ENCODE measurements at regions not wholly inside any gene's neighbourhood (a gene's known extent, or its start where the extent isn't known, plus 50 kb on each side); places are given as distances from the start of the nearest gene placed in this dataset.
"Not testable (repeated sequence)": the region's sequence is repeated elsewhere in the genome, so short reads cannot be mapped to it uniquely, and the experiment has no call there.

- Mint-ChIP-seq H3K4me3 (no peak overlapping the region), H3K4me1 (peaks cover 34% of the 10 kb centered on the region), H3K27ac (ENCODE audit: low read depth) (peak overlapping the region; percentile 94), H3K36me3 (ENCODE audit: insufficient read depth) (no peaks in the 10 kb centered on the region), H3K9me3 (no peaks in the 10 kb centered on the region), H3K27me3 (no peaks in the 10 kb centered on the region)
- DNase-seq (ENCODE audit: low spot score in 2 of 2), result no peak
- no peak for ATAC-seq (replicated peaks; ENCODE audit: extremely low read depth, poor library complexity, severe bottlenecking)
These were observed 378.4 kb upstream of the RGS6 start for GRCh38 chr14:71553779-71554178.

- Mint-ChIP-seq H3K4me3 (no peak overlapping the region), H3K36me3 (ENCODE audit: insufficient read depth) (peaks cover 1% of the 10 kb centered on the region), H3K4me1 (peaks cover 34% of the 10 kb centered on the region), H3K9me3 (no peaks in the 10 kb centered on the region), H3K27me3 (no peaks in the 10 kb centered on the region), H3K27ac (ENCODE audit: low read depth) (peak overlapping the region; percentile 94)
- DNase-seq (ENCODE audit: low spot score in 2 of 2), result no peak
- ATAC-seq (replicated peaks; ENCODE audit: extremely low read depth, poor library complexity, severe bottlenecking), result no peak
These were observed 377.9 kb upstream of the RGS6 start for GRCh38 chr14:71554323-71554722.

- Mint-ChIP-seq H3K4me3 (peak overlapping the region; percentile 74), H3K9me3 (no peaks in the 10 kb centered on the region), H3K27me3 (no peaks in the 10 kb centered on the region), H3K27ac (ENCODE audit: low read depth) (peak overlapping the region; percentile 94), H3K4me1 (peaks cover 35% of the 10 kb centered on the region), H3K36me3 (ENCODE audit: insufficient read depth) (peaks cover 1% of the 10 kb centered on the region)
- DNase-seq (ENCODE audit: low spot score in 2 of 2) (no peak), ATAC-seq (replicated peaks; ENCODE audit: extremely low read depth, poor library complexity, severe bottlenecking) (no peak)
These were observed 377.1 kb upstream of the RGS6 start for GRCh38 chr14:71554959-71555612.

DNA sequence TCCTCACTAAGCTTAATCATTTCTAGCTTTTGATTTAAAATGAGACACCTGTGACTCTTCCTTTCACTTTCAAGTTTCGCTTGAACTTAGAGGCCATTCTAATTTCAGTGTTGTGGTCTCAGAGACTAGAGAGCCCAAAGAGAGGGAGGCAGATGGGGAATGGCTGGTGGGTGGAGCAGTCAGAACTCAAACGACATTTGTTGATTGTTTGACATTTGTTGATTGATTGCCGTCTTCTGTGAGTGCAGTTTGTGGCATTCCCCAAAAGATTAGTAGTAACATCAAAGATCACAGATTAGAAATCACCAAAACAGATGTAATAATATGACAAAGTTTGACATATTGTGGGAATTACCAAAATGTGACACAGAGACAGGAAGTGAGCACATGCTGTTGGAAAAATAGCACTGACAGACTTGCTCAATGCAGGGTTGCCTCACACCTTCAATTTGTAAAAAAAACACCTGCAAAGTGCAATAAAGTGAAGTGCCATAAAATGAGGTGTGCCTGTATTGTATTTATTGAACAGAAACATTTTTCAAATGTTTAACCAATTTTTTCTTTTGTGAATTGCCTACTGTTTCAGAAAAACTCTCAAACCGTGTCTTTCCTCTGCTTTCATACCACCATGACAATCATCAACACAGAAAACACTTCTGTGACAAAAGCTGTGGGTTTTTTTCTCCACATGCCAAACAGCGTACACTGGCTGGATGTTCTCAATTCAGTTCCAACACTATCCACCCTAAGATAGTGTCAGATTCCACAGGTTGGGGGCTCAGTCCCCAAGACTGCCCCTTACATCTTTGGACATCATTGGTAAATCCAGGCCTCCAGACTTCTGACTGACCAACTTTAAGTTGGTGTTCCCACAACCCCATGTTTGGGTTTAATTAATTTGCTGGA is 376.3 kb upstream of the RGS6 start:
- ATAC-seq (replicated peaks; ENCODE audit: extremely low read depth, poor library complexity, severe bottlenecking) (peak; percentile 88), DNase-seq (ENCODE audit: low spot score in 2 of 2) (peak in 1 of 2 donors; percentile 36)
- peaks cover 1% of the 10 kb centered on the region for H3K36me3 Mint-ChIP-seq (ENCODE audit: insufficient read depth)
- peaks cover 43% of the 10 kb centered on the region for H3K4me1 Mint-ChIP-seq
- H3K9me3 Mint-ChIP-seq, result no peaks in the 10 kb centered on the region
- H3K27me3 Mint-ChIP-seq, result no peaks in the 10 kb centered on the region
- peak overlapping the region; percentile 94 for H3K27ac Mint-ChIP-seq (ENCODE audit: low read depth)
- peak overlapping the region; percentile 74 for H3K4me3 Mint-ChIP-seq

- no peak for DNase-seq (ENCODE audit: low spot score in 2 of 2)
- Mint-ChIP-seq H3K36me3 (ENCODE audit: insufficient read depth) (peaks cover 1% of the 10 kb centered on the region), H3K9me3 (no peaks in the 10 kb centered on the region), H3K4me1 (peaks cover 39% of the 10 kb centered on the region), H3K27me3 (no peaks in the 10 kb centered on the region), H3K4me3 (no peak overlapping the region), H3K27ac (ENCODE audit: low read depth) (peak overlapping the region; percentile 94)
- ATAC-seq (replicated peaks; ENCODE audit: extremely low read depth, poor library complexity, severe bottlenecking), result no peak
These were observed 375.5 kb upstream of the RGS6 start for GRCh38 chr14:71556730-71557129.

GRCh38 chr14:71557351-71557750 is 374.9 kb upstream of the RGS6 start:
- Mint-ChIP-seq H3K4me3 (peak overlapping the region; percentile 47), H3K27me3 (no peaks in the 10 kb centered on the region), H3K36me3 (ENCODE audit: insufficient read depth) (peaks cover 1% of the 10 kb centered on the region), H3K9me3 (no peaks in the 10 kb centered on the region), H3K4me1 (peaks cover 38% of the 10 kb centered on the region), H3K27ac (ENCODE audit: low read depth) (peak overlapping the region; percentile 94)
- ATAC-seq (replicated peaks; ENCODE audit: extremely low read depth, poor library complexity, severe bottlenecking) (no peak), DNase-seq (ENCODE audit: low spot score in 2 of 2) (no peak)

DNA sequence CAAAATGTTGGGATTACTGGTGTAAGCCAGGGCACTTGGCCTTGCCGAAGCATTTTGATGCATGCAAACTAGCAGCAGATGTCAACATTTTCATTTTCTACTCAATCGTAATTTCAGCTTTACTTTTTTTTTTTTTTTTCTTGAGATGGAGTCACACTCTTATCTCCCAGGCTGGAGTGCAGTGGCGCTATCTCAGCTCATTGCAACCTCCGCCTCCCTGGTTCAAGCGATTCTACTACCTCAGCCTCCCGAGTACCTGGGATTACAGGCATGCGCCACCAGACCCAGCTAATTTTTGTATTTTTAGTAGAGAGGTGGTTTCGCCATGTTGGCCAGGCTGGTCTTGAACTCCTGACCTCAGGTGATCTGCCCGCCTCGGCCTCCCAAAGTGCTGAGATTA is 373.3 kb upstream of the RGS6 start:
- not testable (repeated sequence) for H3K4me3 Mint-ChIP-seq; H3K9me3 Mint-ChIP-seq; DNase-seq (ENCODE audit: low spot score in 2 of 2); H3K36me3 Mint-ChIP-seq (ENCODE audit: insufficient read depth); H3K27ac Mint-ChIP-seq (ENCODE audit: low read depth); ATAC-seq (replicated peaks; ENCODE audit: extremely low read depth, poor library complexity, severe bottlenecking); H3K27me3 Mint-ChIP-seq
- H3K4me1 Mint-ChIP-seq, result peaks cover 32% of the 10 kb centered on the region

GRCh38 chr14:71560751-71561150 is 371.5 kb upstream of the RGS6 start:
- Mint-ChIP-seq H3K36me3 (ENCODE audit: insufficient read depth) (peaks cover 5% of the 10 kb centered on the region), H3K27me3 (no peaks in the 10 kb centered on the region), H3K27ac (ENCODE audit: low read depth) (no peak overlapping the region), H3K9me3 (no peaks in the 10 kb centered on the region), H3K4me3 (no peak overlapping the region), H3K4me1 (peaks cover 29% of the 10 kb centered on the region)
- ATAC-seq (replicated peaks; ENCODE audit: extremely low read depth, poor library complexity, severe bottlenecking) (no peak), DNase-seq (ENCODE audit: low spot score in 2 of 2) (no peak)

DNA sequence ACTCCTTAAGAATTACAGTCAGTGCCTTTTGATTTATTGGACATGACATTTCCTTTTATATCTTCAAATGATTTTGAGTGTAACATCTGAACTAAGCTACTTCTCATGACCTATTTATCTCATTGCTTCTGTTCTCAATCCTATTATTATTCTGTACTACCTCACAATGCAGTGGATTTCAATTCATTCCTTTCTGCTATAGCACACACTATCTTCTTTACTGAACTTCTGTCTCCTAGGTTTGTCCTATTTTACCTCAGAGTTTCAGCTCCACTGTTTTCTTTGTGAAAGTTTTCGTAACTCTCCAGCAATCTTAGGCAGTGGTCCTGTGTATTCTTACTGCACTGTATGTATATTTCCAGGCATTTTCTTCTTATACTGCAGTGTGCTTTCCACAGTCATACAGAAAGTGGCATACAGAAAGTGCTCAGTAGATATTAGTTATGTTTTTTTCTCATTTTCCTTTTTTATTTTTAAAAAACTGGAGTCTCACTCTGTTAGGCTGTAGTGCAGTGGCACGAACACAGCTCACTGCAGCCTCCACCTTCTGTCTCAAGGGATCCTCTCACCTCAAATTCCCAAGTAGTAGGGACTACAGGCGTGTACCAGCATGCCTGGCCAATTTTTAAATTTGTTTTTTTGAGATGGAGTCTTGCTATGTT is 368.6 kb upstream of the RGS6 start:
- Mint-ChIP-seq H3K4me1 (peaks cover 26% of the 10 kb centered on the region), H3K4me3 (no peak overlapping the region), H3K9me3 (no peaks in the 10 kb centered on the region), H3K27me3 (no peaks in the 10 kb centered on the region), H3K27ac (ENCODE audit: low read depth) (no peak overlapping the region), H3K36me3 (ENCODE audit: insufficient read depth) (peaks cover 5% of the 10 kb centered on the region)
- no peak for ATAC-seq (replicated peaks; ENCODE audit: extremely low read depth, poor library complexity, severe bottlenecking)
- DNase-seq (ENCODE audit: low spot score in 2 of 2), result no peak

DNA sequence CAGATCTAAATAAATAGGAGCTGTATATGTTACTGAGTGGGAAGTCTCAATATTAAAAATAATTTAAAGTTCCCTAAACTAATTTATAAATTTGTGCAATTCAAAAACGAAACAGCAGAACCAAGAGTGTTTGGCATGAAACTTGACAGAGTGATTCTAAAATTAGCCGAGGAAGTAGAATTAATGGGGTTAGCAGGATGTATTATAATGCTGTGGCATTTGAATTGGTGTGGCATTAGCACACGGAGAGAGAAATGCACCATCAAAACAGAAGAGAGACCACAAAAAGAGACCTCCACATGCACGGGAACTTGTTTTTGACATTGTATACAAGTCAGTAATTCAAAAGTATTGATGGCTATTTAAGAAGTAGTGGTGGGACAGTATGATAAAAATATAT is 366.0 kb upstream of the RGS6 start:
- H3K27ac Mint-ChIP-seq (ENCODE audit: low read depth), result no peak overlapping the region
- ATAC-seq (replicated peaks; ENCODE audit: extremely low read depth, poor library complexity, severe bottlenecking), result peak; percentile 71
- H3K27me3 Mint-ChIP-seq, result no peaks in the 10 kb centered on the region
- peaks cover 18% of the 10 kb centered on the region for H3K4me1 Mint-ChIP-seq
- no peak overlapping the region for H3K4me3 Mint-ChIP-seq
- no peaks in the 10 kb centered on the region for H3K9me3 Mint-ChIP-seq
- DNase-seq (ENCODE audit: low spot score in 2 of 2), result no peak
- H3K36me3 Mint-ChIP-seq (ENCODE audit: insufficient read depth), result peaks cover 4% of the 10 kb centered on the region

GRCh38 chr14:71567499-71568133 is 364.6 kb upstream of the RGS6 start:
- H3K4me3 Mint-ChIP-seq; DNase-seq (ENCODE audit: low spot score in 2 of 2); ATAC-seq (replicated peaks; ENCODE audit: extremely low read depth, poor library complexity, severe bottlenecking); H3K27me3 Mint-ChIP-seq; H3K9me3 Mint-ChIP-seq; H3K36me3 Mint-ChIP-seq (ENCODE audit: insufficient read depth); H3K27ac Mint-ChIP-seq (ENCODE audit: low read depth): not testable (repeated sequence)
- H3K4me1 Mint-ChIP-seq, result peaks cover 24% of the 10 kb centered on the region

- H3K27ac Mint-ChIP-seq (ENCODE audit: low read depth), result peak overlapping the region; percentile 18
- ATAC-seq (replicated peaks; ENCODE audit: extremely low read depth, poor library complexity, severe bottlenecking), result no peak
- no peaks in the 10 kb centered on the region for H3K36me3 Mint-ChIP-seq (ENCODE audit: insufficient read depth)
- peaks cover 36% of the 10 kb centered on the region for H3K4me1 Mint-ChIP-seq
- DNase-seq (ENCODE audit: low spot score in 2 of 2), result no peak
- no peaks in the 10 kb centered on the region for H3K27me3 Mint-ChIP-seq
- no peaks in the 10 kb centered on the region for H3K9me3 Mint-ChIP-seq
- H3K4me3 Mint-ChIP-seq, result peak overlapping the region; percentile 11
These were observed 357.3 kb upstream of the RGS6 start for GRCh38 chr14:71574976-71575375.
